IMR-90 (cell line): ENCODE measurements at regions not wholly inside any gene's neighbourhood (a gene's known extent, or its start where the extent isn't known, plus 50 kb on each side); places are given as distances from the start of the nearest gene placed in this dataset.

Experiments
- ATAC-seq: fragments of 200-7000 bp; cut with Tn5 transposase; 2 replicates; pipeline ENCODE4 v1.9.1; 2020; ENCODE audit warnings: low read depth, mild to moderate bottlenecking, moderate library complexity
- BruUV-seq: library from RNA; stranded (reverse); fragments of 400-500 nt; replicated peaks from 2 replicates; lab custom pipeline; 2021; lab: Mats Ljungman, UMichigan
- CTCF ChIA-PET: fragments of 300-600 bp; formaldehyde crosslinking; extraction: SDS; loops from one replicate; lab custom pipeline; 2021; ENCODE audit warnings: antibody characterized with exemption; lab: Yijun Ruan, JAX
- POLR2A ChIA-PET: fragments of 300-600 bp; sonication (Branson Sonifier 250); formaldehyde crosslinking; loops from one replicate; lab custom pipeline; 2022; ENCODE audit warnings: antibody characterized with exemption; ENCODE audit not compliant: unreplicated experiment; lab: Charles Lee
- DNase-seq: peaks from one replicate; pipeline ENCODE4 v3.0.0; 2013
- H2AFZ ChIP-seq: replicated peaks from 2 replicates; pipeline ENCODE3; 2013; ENCODE audit warnings: low read length, mild to moderate bottlenecking; ENCODE audit not compliant: poor library complexity
- H2AK5ac ChIP-seq: 2 replicates; pipeline ENCODE4 v1.6.1; 2013; ENCODE audit warnings: low read depth, low read length, inconsistent platforms
- H2AK9ac ChIP-seq: replicated peaks from 2 replicates; pipeline ENCODE3; 2013; ENCODE audit warnings: mild to moderate bottlenecking, low read depth, low read length, moderate library complexity; ENCODE audit not compliant: poor library complexity
- H2BK120ac ChIP-seq: 2 replicates; pipeline ENCODE4 v1.6.1; 2013; ENCODE audit warnings: low read depth, low read length, inconsistent platforms
- H2BK15ac ChIP-seq: 3 replicates; pipeline ENCODE4 v1.6.1; 2013; ENCODE audit warnings: low read depth, low read length, inconsistent platforms
- H2BK20ac ChIP-seq: 2 replicates; pipeline ENCODE4 v1.6.1; 2013; ENCODE audit warnings: low read depth, mild to moderate bottlenecking, inconsistent platforms, low read length, moderate library complexity
- H2BK5ac ChIP-seq: 2 replicates; pipeline ENCODE4 v1.6.1; 2013; ENCODE audit warnings: mild to moderate bottlenecking, low read depth, low read length, inconsistent platforms; ENCODE audit not compliant: poor library complexity, severe bottlenecking
- H3K14ac ChIP-seq: replicated peaks from 2 replicates; pipeline ENCODE4 v1.6.1; 2013; ENCODE audit warnings: low read depth, low read length, inconsistent platforms
- H3K18ac ChIP-seq: 2 replicates; pipeline ENCODE4 v1.6.1; 2013; ENCODE audit warnings: low read depth, low read length, control low read depth
- H3K23ac ChIP-seq: 2 replicates; pipeline ENCODE4 v1.6.1; 2013; ENCODE audit warnings: low read depth, low read length, inconsistent platforms
- H3K27ac ChIP-seq: 2 replicates; pipeline ENCODE4 v1.5.1; 2013; ENCODE audit warnings: mild to moderate bottlenecking, control low read depth, low read length; ENCODE audit not compliant: insufficient read depth
- H3K27me3 ChIP-seq: 2 replicates; pipeline ENCODE4 v1.6.1; 2013; ENCODE audit warnings: low read length; ENCODE audit not compliant: control insufficient read depth, insufficient read depth
- H3K36me3 ChIP-seq: 2 replicates; pipeline ENCODE4 v1.6.1; 2013; ENCODE audit warnings: low read length, mixed read lengths; ENCODE audit not compliant: control insufficient read depth, insufficient read depth
- H3K4ac ChIP-seq: 2 replicates; pipeline ENCODE4 v1.6.1; 2013; ENCODE audit warnings: low read depth, low read length, inconsistent platforms
- H3K4me1 ChIP-seq: 2 replicates; pipeline ENCODE4 v1.6.1; 2013; ENCODE audit warnings: low read length, mixed read lengths; ENCODE audit not compliant: control insufficient read depth, insufficient read depth
- H3K4me2 ChIP-seq: 2 replicates; pipeline ENCODE4 v1.6.1; 2013; ENCODE audit warnings: low read depth, mild to moderate bottlenecking, control low read depth, low read length, moderate library complexity
- H3K4me3 ChIP-seq: 2 replicates; pipeline ENCODE4 v1.5.1; 2013; ENCODE audit warnings: low read depth, mild to moderate bottlenecking, control low read depth, low read length, moderate library complexity; ENCODE audit not compliant: insufficient read depth
- H3K56ac ChIP-seq: 2 replicates; pipeline ENCODE4 v1.6.1; 2013; ENCODE audit warnings: low read length, inconsistent platforms; ENCODE audit not compliant: insufficient read depth; ENCODE audit errors: extremely low read depth
- H3K79me1 ChIP-seq, 2 experiments: 2 replicates each; pipeline ENCODE4 v1.6.1; 2013; ENCODE audit warnings: low read length in 2 of 2, inconsistent platforms in 1 of 2, low read depth in 1 of 2
- H3K9ac ChIP-seq: 2 replicates; pipeline ENCODE4 v1.6.1; 2013; ENCODE audit warnings: low read depth, low read length, control low read depth
- H3K9me1 ChIP-seq: 2 replicates; pipeline ENCODE4 v1.6.1; 2013; ENCODE audit warnings: low read length, inconsistent platforms; ENCODE audit not compliant: insufficient read depth
- H3K9me3 ChIP-seq: 2 replicates; pipeline ENCODE4 v1.6.1; 2013; ENCODE audit warnings: low read length; ENCODE audit not compliant: control insufficient read depth, insufficient read depth
- H4K20me1 ChIP-seq: 2 replicates; pipeline ENCODE4 v1.6.1; 2013; ENCODE audit warnings: low read length, inconsistent platforms; ENCODE audit not compliant: insufficient read depth
- H4K5ac ChIP-seq: 2 replicates; pipeline ENCODE4 v1.6.1; 2013; ENCODE audit warnings: mild to moderate bottlenecking, low read depth, low read length, control low read depth
- H4K8ac ChIP-seq, 2 experiments: 2 replicates each; pipeline ENCODE4 v1.6.1; 2013; ENCODE audit warnings: low read depth in 2 of 2, low read length in 2 of 2, control low read depth in 1 of 2, inconsistent platforms in 1 of 2
- H4K91ac ChIP-seq: 2 replicates; pipeline ENCODE4 v1.6.1; 2013; ENCODE audit warnings: low read depth, low read length, inconsistent platforms; ENCODE audit not compliant: insufficient read depth
- FOS ChIP-seq: fragments of 150-350 bp; IDR thresholded peaks from 2 replicates; pipeline ENCODE4 v1.6.1; 2016; ENCODE audit warnings: low read depth, low read length
- MAZ ChIP-seq: IDR thresholded peaks from 2 replicates; pipeline ENCODE4 v1.6.1; 2012; ENCODE audit warnings: low read depth, mild to moderate bottlenecking, low read length, improper control_type of control experiment, moderate library complexity, borderline replicate concordance
- MXI1 ChIP-seq: IDR thresholded peaks from 2 replicates; pipeline ENCODE4 v1.6.1; 2012; ENCODE audit warnings: low read depth, mild to moderate bottlenecking, low read length, moderate library complexity, borderline replicate concordance
- RAD21 ChIP-seq: IDR thresholded peaks from 2 replicates; pipeline ENCODE4 v1.6.1; 2012; ENCODE audit warnings: low read length, improper control_type of control experiment
- RCOR1 ChIP-seq: IDR thresholded peaks from 2 replicates; pipeline ENCODE4 v1.6.1; 2012; ENCODE audit warnings: mild to moderate bottlenecking, low read length, improper control_type of control experiment; ENCODE audit not compliant: insufficient replicate concordance
- SMC3 ChIP-seq: fragments of 150-350 bp; IDR thresholded peaks from 2 replicates; pipeline ENCODE4 v1.6.1; 2016; ENCODE audit warnings: low read depth, mild to moderate bottlenecking, antibody characterized with exemption, low read length, moderate library complexity
- dilution Hi-C: fragments of 300-500 bp; cut with HindIII; formaldehyde crosslinking; loops from one replicate; pipeline ENCODE4 v1.14.3; 2018; ENCODE audit warnings: low sequenced_read_pairs; ENCODE audit not compliant: unreplicated experiment
- in situ Hi-C: fragments of 300-500 bp; cut with MboI; formaldehyde crosslinking; loops from 3 replicates; pipeline ENCODE4 v1.14.3; 2019; ENCODE audit warnings: low sequenced_read_pairs, inconsistent platforms, mixed read lengths
- intact Hi-C: fragments of 100-400 bp; cut with micrococcal nuclease; formaldehyde crosslinking; loops from 2 replicates; pipeline ENCODE4 v1.10.0; 2022
- TF ChIP-seq, protein P1 (sequence below): conservative IDR thresholded peaks from 2 replicates; pipeline ENCODE4 v1.5.1; 2012; ENCODE audit warnings: mild to moderate bottlenecking, low read depth, low read length, improper control_type of control experiment

GRCh38 chr6:91266156-91266555 is 679.3 kb upstream of the MAP3K7 start:
- H2AFZ ChIP-seq: no peak overlapping the region
- dilution Hi-C loops (no loop called here), in situ Hi-C loops (no loop called here), intact Hi-C loops (no loop called here)
- no peak overlapping the region for H2BK120ac ChIP-seq
- H3K9ac ChIP-seq: no peak overlapping the region
- no peaks in the 10 kb centered on the region for H3K4me1 ChIP-seq
- TF ChIP-seq MXI1 (no peak), FOS (no peak), MAZ (no peak), SMC3 (no peak), RAD21 (no peak), RCOR1 (no peak)
- TF ChIP-seq, protein P1, sequence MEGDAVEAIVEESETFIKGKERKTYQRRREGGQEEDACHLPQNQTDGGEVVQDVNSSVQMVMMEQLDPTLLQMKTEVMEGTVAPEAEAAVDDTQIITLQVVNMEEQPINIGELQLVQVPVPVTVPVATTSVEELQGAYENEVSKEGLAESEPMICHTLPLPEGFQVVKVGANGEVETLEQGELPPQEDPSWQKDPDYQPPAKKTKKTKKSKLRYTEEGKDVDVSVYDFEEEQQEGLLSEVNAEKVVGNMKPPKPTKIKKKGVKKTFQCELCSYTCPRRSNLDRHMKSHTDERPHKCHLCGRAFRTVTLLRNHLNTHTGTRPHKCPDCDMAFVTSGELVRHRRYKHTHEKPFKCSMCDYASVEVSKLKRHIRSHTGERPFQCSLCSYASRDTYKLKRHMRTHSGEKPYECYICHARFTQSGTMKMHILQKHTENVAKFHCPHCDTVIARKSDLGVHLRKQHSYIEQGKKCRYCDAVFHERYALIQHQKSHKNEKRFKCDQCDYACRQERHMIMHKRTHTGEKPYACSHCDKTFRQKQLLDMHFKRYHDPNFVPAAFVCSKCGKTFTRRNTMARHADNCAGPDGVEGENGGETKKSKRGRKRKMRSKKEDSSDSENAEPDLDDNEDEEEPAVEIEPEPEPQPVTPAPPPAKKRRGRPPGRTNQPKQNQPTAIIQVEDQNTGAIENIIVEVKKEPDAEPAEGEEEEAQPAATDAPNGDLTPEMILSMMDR: no peak
- H2BK15ac ChIP-seq: no peak overlapping the region
- no peak overlapping the region for H3K4ac ChIP-seq
- ChIA-PET POLR2A (no interaction called here), CTCF (no interaction called here)
- H2AK9ac ChIP-seq: no peak overlapping the region
- no peaks in the 10 kb centered on the region for H4K20me1 ChIP-seq
- no peak overlapping the region for H3K4me2 ChIP-seq
- no peak overlapping the region for H2AK5ac ChIP-seq
- H3K27me3 ChIP-seq: no peaks in the 10 kb centered on the region
- H4K8ac ChIP-seq: no peak overlapping the region
- no peak overlapping the region for H2BK5ac ChIP-seq
- H3K14ac ChIP-seq: no peak overlapping the region
- H4K91ac ChIP-seq: no peak overlapping the region
- H3K79me1 ChIP-seq: no peaks in the 10 kb centered on the region
- BruUV-seq: no TSS peak
- no peak overlapping the region for H3K27ac ChIP-seq
- H3K23ac ChIP-seq: no peak overlapping the region
- H3K9me1 ChIP-seq: no peaks in the 10 kb centered on the region
- no peak overlapping the region for H3K18ac ChIP-seq
- DNase-seq (no peak), ATAC-seq (no peak)
- no peak overlapping the region for H3K4me3 ChIP-seq
- no peak overlapping the region for H3K56ac ChIP-seq
- H3K9me3 ChIP-seq: no peaks in the 10 kb centered on the region
- H3K36me3 ChIP-seq: no peaks in the 10 kb centered on the region
- no peak overlapping the region for H2BK20ac ChIP-seq
- H4K5ac ChIP-seq: no peak overlapping the region
